GM12878 (cell line): ENCODE measurements at regions not wholly inside any gene's neighbourhood (a gene's known extent, or its start where the extent isn't known, plus 50 kb on each side); places are given as distances from the start of the nearest gene placed in this dataset.

ENCODE experiments used
- SIX5 ChIP-seq: IDR thresholded peaks from 2 replicates; pipeline ENCODE4 v1.6.1; 2011; ENCODE audit warnings: mild to moderate bottlenecking, low read depth, low read length, moderate library complexity; ENCODE audit not compliant: severe bottlenecking
- SRF ChIP-seq, 2 experiments: IDR thresholded peaks; 2 replicates each; pipeline ENCODE4 v1.6.1; 2011; ENCODE audit warnings: low read depth in 2 of 2, low read length in 2 of 2, mild to moderate bottlenecking in 1 of 2, moderate library complexity in 1 of 2
- YY1 ChIP-seq: IDR thresholded peaks from 2 replicates; pipeline ENCODE4 v1.6.1; 2011; ENCODE audit warnings: low read depth, mild to moderate bottlenecking, low read length
- ZBTB11 ChIP-seq: fragments of 450-650 bp; formaldehyde crosslinking; IDR thresholded peaks from 2 replicates; pipeline ENCODE4 v1.5.0; 2022; ENCODE audit warnings: mild to moderate bottlenecking, missing genetic modification characterization

GRCh38 chr11:29486301-29486700 lies 530.5 kb downstream of the KCNA4 start:
- TF ChIP-seq YY1 (no peak), ZBTB11 (CRISPR knock-in tag) (no peak), SRF (IDR thresholded peaks at IDR 0.05; ENCODE audit: low read depth in 2 of 2, low read length in 2 of 2) (no peak), SIX5 (no peak)
